ENCODE measurements at regions not wholly inside any gene's neighbourhood (a gene's known extent, or its start where the extent isn't known, plus 50 kb on each side); places are given as distances from the start of the nearest gene placed in this dataset.

DNA sequence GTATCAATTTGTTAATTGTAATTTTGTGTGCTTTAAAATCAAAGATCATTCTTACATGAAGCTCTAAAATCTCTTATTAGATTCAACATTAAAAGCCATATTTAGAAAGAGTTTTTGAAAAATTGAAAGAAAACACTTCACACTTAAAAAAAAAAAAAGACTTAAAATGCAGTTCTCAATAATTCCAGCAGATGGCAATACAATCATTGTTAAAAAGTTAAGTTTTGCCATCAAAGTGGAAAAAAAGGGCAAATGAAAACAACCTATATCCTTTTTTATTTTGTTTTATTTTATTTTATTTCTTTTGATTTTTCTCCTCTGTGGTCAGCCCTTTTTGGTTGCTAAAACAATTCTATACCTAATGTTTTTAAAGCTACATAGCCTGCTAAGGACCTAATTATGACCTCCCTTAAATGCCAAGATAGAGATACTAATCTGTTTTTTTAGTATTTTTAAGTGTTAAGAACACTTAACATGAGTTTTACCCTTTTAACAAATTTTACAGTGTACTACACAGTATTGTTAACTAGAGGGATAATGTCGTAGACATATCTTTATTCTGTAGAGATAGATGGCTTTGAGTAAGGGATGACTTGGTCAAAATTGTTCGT, 154.2 kb upstream of the DAB2 start:
- Histone ChIP-seq H2BK120ac (ENCODE audit: low read depth, low read length, poor library complexity, severe bottlenecking) (no peak overlapping the region), H4K20me1 (ENCODE audit: control insufficient read depth, insufficient read depth, insufficient read length) (no peaks in the 10 kb centered on the region), H3K79me2 (ENCODE audit: insufficient read depth, low read length) (no peaks in the 10 kb centered on the region), H4K91ac (ENCODE audit: insufficient read length, low read depth, low read length) (no peak overlapping the region), H3K9me3 (ENCODE audit: control insufficient read depth, low read depth, low read length) (no peaks in the 10 kb centered on the region), H4K8ac (replicated peaks; ENCODE audit: insufficient read length, low read depth, low read length) (no peak overlapping the region), H3K23me2 (ENCODE audit: insufficient read length, low read depth, low read length, poor library complexity, severe bottlenecking) (no peaks in the 10 kb centered on the region), H2BK12ac (ENCODE audit: insufficient read length, low read depth, low read length) (no peak overlapping the region), H3K4ac (ENCODE audit: low read depth, low read length) (no peak overlapping the region), H3K79me1 (ENCODE audit: insufficient read depth, low read depth, low read length, poor library complexity, severe bottlenecking) (no peaks in the 10 kb centered on the region), H3K18ac (ENCODE audit: insufficient read length, low read depth, low read length) (no peak overlapping the region), H3K14ac (ENCODE audit: insufficient read depth, low read length) (no peak overlapping the region), H3T11ph (ENCODE audit: low read length) (no peak overlapping the region), H3K4me2 (ENCODE audit: insufficient read depth, insufficient read length, low read length) (no peak overlapping the region), H2BK20ac (ENCODE audit: low read depth, low read length, poor library complexity, severe bottlenecking) (no peak overlapping the region), H2AFZ (ENCODE audit: low read length) (no peak overlapping the region), H3K27me3 (ENCODE audit: insufficient read depth, low read length) (no peaks in the 10 kb centered on the region), H2AK5ac (ENCODE audit: insufficient read length, low read length) (no peak overlapping the region), H3K27ac (ENCODE audit: insufficient read length, low read depth, low read length) (no peak overlapping the region), H2BK15ac (ENCODE audit: low read depth, low read length) (no peak overlapping the region), H3K9ac (ENCODE audit: extremely low read depth, insufficient read length, low read length) (no peak overlapping the region), H3K23ac (ENCODE audit: insufficient read length, low read depth, low read length) (no peak overlapping the region), H2BK5ac (ENCODE audit: insufficient read length, low read length) (no peak overlapping the region), H3K4me1 (ENCODE audit: insufficient read depth, low read length) (no peaks in the 10 kb centered on the region), H4K5ac (ENCODE audit: insufficient read length, low read depth, low read length) (no peak overlapping the region), H3K56ac (ENCODE audit: insufficient read length, low read depth, low read length) (no peak overlapping the region)
- DNase-seq: no peak
- Mint-ChIP-seq H3K27ac (peak overlapping the region in 1 of 3 experiments; percentile 7; a peak in 1 of 7 replicates), H3K9me3 (no peaks in the 10 kb centered on the region; a peak in 1 of 5 replicates), H3K27me3 (ENCODE audit: low read depth) (peaks cover 1% of the 10 kb centered on the region; the same call in 1 of the 2 replicates), H3K36me3 (ENCODE audit: insufficient read depth in 1 of 3, low read depth in 3 of 3) (no peaks in the 10 kb centered on the region), H3K4me1 (no peaks in the 10 kb centered on the region), H3K4me3 (no peak overlapping the region)
- WGBS (ENCODE audit: extremely low coverage, insufficient read length, low lambda C conversion rate): no CpG with 5 or more reads among the region's 2 CpGs
- TF ChIP-seq, protein P1, sequence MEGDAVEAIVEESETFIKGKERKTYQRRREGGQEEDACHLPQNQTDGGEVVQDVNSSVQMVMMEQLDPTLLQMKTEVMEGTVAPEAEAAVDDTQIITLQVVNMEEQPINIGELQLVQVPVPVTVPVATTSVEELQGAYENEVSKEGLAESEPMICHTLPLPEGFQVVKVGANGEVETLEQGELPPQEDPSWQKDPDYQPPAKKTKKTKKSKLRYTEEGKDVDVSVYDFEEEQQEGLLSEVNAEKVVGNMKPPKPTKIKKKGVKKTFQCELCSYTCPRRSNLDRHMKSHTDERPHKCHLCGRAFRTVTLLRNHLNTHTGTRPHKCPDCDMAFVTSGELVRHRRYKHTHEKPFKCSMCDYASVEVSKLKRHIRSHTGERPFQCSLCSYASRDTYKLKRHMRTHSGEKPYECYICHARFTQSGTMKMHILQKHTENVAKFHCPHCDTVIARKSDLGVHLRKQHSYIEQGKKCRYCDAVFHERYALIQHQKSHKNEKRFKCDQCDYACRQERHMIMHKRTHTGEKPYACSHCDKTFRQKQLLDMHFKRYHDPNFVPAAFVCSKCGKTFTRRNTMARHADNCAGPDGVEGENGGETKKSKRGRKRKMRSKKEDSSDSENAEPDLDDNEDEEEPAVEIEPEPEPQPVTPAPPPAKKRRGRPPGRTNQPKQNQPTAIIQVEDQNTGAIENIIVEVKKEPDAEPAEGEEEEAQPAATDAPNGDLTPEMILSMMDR (conservative IDR thresholded peaks at IDR 0.05): peak; percentile 79

Measured in H9 (cell line).